Epithelial cell of esophagus (primary cell): ENCODE measurements at regions not wholly inside any gene's neighbourhood (a gene's known extent, or its start where the extent isn't known, plus 50 kb on each side); places are given as distances from the start of the nearest gene placed in this dataset.

ENCODE experiments used
- DNase-seq: peaks from one replicate; pipeline ENCODE4 v3.0.0; 2010; ENCODE audit warnings: low read depth
- H3K4me3 ChIP-seq: 2 replicates; pipeline ENCODE4 v1.5.1; 2011; ENCODE audit warnings: mild to moderate bottlenecking, low read length, control low read depth
- CTCF ChIP-seq: IDR thresholded peaks from 2 replicates; pipeline ENCODE4 v1.5.1; 2011; ENCODE audit warnings: low read depth, mild to moderate bottlenecking, low read length, control low read depth, inconsistent platforms; ENCODE audit not compliant: insufficient read depth; ENCODE audit errors: missing control alignments

GRCh38 chr2:106602042-106602441 lies 114.9 kb downstream of the CD8B2 start:
- no peak for TF ChIP-seq CTCF
- no peak for DNase-seq
- no peak overlapping the region for H3K4me3 ChIP-seq

- DNase-seq = no peak
- H3K4me3 ChIP-seq = no peak overlapping the region
- no peak for TF ChIP-seq CTCF
Observed at GRCh38 chr2:106606652-106607051, 119.5 kb downstream of the CD8B2 start.

GRCh38 chr2:106607371-106607770 lies 120.2 kb downstream of the CD8B2 start:
- DNase-seq = no peak
- H3K4me3 ChIP-seq = no peak overlapping the region
- TF ChIP-seq CTCF = no peak

DNA sequence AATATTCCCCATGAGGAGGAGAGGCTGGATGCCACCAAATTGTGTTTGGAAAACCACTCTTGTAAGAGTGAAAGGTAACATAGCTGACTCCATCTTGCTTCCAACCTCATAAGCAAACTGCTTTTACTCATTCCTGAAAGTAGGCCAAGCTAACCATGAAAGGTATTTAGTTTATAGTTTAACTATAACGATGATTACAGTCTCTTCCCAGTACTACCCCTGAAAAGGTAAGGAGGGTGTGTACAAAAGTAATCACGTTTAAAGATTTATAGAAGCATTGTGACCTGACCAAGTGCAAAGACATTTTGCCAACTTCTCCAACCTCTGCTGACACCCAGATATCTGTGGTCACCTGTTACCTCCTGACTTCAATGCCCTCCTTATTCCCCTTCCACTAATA lies 122.6 kb downstream of the CD8B2 start:
- TF ChIP-seq CTCF = no peak
- DNase-seq = no peak
- H3K4me3 ChIP-seq = no peak overlapping the region

GRCh38 chr2:106614511-106615291 lies 127.5 kb downstream of the CD8B2 start:
- no peak for TF ChIP-seq CTCF
- DNase-seq = no peak
- H3K4me3 ChIP-seq = no peak overlapping the region

- no peak overlapping the region for H3K4me3 ChIP-seq
- no peak for TF ChIP-seq CTCF
- DNase-seq = no peak
Observed at GRCh38 chr2:106618614-106619013, 131.4 kb downstream of the CD8B2 start.

DNA sequence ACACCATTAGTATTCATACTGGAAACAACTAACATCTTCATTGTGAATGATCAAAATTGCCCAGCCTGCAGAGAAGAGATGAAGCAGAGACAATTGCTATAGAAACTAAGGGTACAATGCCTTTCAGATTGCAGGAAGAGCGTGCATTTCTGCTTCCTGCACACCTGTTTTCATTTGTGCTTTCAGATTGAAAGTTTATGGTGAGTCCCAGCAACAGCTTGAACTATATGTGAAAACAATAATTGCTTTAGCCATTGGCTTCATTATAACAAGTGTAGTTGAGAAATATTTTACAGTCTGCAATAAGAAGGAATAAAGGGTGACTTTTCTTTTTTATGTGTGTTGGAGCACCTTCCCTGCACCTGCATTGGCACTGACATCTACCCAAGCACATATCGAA lies 136.3 kb downstream of the CD8B2 start:
- TF ChIP-seq CTCF = no peak
- no peak for DNase-seq
- no peak overlapping the region for H3K4me3 ChIP-seq
